NCI-H69 (cell line): ENCODE measurements at regions not wholly inside any gene's neighbourhood (a gene's known extent, or its start where the extent isn't known, plus 50 kb on each side); places are given as distances from the start of the nearest gene placed in this dataset.

Experiments
- DNase-seq: peaks from one replicate; lab custom pipeline; 2025; lab: John Stamatoyannopoulos, UW

- DNase-seq, result no peak
These were observed 270.2 kb upstream of the PRDM1 start for GRCh38 chr6:105815661-105816555.

GRCh38 chr6:105814745-105815536 lies 271.2 kb upstream of the PRDM1 start:
- DNase-seq, result no peak

GRCh38 chr6:105810922-105811482 lies 275.1 kb upstream of the PRDM1 start:
- DNase-seq, result no peak

DNA sequence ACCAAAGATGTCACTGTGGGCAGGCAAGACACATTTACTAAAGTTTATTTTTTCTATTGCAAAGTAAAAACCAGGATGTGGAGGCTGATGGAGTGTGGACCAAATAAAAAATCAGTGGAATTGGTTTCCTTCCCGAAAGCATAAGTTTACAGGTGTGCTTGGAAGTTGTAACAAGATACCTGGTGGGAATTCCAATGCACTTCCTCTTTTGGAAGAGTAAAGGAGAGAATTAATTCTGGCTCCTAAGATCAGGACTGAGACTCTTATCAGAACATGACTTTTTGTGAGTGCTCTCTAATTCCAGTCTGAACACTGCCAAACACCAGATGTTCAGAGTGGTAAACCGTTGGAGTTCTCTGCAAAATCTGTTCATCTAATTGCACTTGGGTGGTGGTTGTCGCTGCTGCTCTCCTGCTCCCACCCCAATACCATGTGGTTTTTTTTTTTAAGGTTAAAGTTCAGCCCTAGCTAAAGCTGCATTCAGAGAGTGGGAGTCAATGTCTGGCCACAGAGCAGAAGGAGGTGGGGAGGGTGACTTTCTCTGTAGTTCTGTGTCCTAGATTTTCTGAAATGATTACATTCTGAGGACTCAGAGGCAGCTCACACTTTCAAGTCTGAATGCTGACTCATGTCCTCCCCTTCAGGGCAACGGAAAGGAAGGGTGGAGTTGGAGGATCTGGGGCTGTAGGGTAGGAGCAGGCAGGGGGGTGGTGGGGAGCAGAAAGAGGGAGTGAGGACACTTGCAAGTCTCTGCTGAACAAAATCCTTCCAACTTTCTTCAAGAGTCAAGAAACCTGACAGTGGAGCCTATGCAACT lies 275.8 kb upstream of the PRDM1 start:
- DNase-seq, result peak; percentile 52

GRCh38 chr6:105808571-105808970 lies 277.6 kb upstream of the PRDM1 start:
- no peak for DNase-seq

DNA sequence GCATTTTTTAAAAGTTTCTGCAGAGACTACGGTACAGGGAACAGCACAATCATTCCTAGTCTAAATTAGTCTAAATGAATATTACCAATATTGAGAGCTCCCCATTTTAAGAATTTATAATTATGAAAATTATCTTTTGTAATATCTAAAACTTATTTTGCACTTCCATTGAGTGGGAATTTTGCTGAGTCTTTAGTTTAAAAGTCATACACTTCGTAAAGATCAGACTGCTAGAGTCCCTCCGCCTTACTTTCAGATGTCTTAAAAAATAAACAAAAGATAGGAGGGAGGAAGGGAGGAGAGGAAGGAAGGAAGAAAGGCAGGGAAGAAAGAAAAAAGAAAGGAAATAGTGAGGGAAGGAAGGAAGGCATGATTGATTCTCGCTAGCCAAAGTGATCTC lies 278.2 kb upstream of the PRDM1 start:
- DNase-seq, result no peak

DNA sequence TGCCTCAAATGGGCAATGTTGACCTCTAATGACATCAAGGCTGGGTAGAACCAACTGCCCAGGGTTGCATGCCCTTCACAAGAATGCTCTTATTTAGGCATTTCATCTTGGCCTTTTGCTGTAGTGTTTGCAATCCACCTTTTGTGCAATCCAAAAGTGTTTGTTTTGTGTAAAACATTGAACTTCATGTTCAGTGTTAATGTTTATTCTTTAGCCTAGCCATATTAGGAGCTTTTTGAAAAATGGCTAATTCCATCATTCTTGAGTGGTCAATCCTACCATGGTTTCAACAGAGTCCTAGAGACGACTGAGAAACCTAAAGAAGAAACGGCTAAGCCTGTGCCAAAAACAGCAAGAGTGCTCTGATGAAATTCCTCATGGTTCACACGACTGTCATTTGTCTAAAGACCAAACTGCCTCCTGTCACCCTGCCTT lies 279.6 kb upstream of the PRDM1 start:
- DNase-seq, result no peak

GRCh38 chr6:105805501-105806023 lies 280.6 kb upstream of the PRDM1 start:
- no peak for DNase-seq

DNA sequence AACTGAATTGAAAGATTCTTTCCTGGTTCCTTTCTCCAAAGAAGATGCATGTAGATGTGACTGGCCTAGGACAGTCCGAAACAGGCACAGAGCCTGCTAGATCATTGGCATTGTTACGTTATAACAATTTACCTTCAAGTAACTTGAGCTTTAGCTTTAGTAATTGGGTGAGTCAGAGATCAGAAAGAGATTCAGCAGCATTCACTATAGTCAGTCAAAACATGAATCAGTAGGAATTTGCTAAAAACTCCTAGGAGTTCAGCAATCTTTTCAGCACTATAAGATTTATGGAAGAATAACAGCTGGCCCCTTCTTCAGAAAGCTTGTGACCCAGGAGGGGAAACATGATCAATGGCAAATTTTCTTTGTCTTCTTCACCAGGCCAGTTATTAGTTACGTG lies 281.7 kb upstream of the PRDM1 start:
- DNase-seq, result no peak

- no peak for DNase-seq
These were observed 282.1 kb upstream of the PRDM1 start for GRCh38 chr6:105804000-105804399.

GRCh38 chr6:105803442-105803841 lies 282.7 kb upstream of the PRDM1 start:
- no peak for DNase-seq

DNA sequence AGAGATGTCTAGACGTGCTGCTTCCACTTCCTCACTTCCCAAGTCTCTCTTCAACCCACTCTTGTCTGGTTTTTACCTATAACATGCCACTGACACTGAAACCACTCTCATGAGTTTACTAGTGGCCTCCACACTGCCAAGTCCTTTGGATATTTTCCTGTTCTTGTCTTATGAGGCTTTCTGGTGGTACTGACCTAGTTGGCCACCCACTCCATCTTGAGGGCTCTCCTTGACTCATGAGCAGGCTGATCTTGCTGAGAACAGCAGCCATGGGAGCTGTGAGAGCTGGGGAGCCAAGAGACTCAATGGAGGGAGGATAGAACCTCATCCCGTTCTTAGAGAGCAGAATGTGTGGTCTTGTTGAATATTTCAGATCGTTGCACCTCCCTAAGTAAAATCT lies 283.4 kb upstream of the PRDM1 start:
- no peak for DNase-seq

- DNase-seq, result no peak
These were observed 285.3 kb upstream of the PRDM1 start for GRCh38 chr6:105800871-105801270.

GRCh38 chr6:105800398-105800797 lies 285.7 kb upstream of the PRDM1 start:
- DNase-seq, result no peak

DNA sequence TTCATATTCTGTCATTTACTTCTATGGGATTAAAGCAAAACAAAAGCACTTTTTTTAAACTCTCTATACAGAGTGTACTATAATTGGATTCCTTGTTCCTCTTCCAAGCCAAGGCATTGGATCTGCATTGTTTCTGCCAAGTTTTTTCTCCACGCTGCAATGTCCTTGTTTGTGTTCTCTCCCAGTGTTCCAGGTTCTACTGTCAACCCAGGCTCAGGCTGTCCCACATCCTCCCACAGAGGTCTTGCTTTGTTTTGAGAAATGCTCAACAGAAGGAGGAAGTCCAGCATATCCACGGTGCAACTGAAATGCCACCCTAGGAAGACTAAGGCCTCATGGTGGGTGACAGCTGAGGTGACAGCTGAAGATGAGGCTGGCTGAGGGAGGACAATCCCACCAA lies 287.1 kb upstream of the PRDM1 start:
- DNase-seq, result no peak

- no peak for DNase-seq
These were observed 288.1 kb upstream of the PRDM1 start for GRCh38 chr6:105797983-105798453.

GRCh38 chr6:105797286-105797979 lies 288.7 kb upstream of the PRDM1 start:
- DNase-seq, result no peak

- DNase-seq, result no peak
These were observed 290.1 kb upstream of the PRDM1 start for GRCh38 chr6:105795913-105796517.

DNA sequence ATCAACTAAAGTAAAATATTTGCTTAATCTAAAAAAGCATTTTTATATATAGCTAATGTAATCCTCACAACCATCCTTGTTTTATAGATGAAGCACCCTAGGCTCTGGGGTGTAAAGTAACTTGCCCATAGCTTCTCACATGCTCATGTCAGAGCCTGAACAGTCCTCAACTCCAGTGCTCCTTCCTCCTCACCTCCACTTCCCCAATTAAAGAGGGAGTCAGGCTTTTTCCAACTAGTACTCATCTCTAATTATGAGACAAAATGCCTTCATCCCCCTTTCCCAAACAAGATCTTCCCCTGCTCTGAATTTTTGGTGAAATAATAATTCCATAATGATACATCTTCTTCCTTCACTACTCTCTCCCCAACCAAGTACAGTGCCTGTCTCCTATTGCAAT lies 290.8 kb upstream of the PRDM1 start:
- no peak for DNase-seq

GRCh38 chr6:105794870-105795269 lies 291.3 kb upstream of the PRDM1 start:
- no peak for DNase-seq

DNA sequence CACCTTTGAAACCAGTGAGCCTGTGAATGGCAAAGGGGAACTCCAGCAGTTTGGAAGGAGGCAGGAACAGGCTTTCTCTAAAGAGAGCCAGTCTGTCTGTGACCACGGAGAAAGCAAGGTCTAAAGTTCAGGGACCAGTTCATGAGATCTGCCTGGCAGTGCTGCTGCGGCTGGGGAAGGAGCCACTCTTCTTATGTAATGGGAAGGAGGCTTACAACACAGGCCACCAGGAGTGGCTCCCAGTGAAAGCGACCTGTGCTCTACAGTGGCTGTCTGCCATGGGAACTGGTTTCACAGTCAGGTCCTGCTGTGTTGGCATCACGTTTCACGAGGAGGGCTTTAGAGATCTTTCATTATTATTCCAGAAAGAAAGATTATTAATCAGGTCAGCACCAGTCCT lies 291.9 kb upstream of the PRDM1 start:
- no peak for DNase-seq
